NCI-H1105 (cell line): ENCODE measurements at regions not wholly inside any gene's neighbourhood (a gene's known extent, or its start where the extent isn't known, plus 50 kb on each side); places are given as distances from the start of the nearest gene placed in this dataset.

Experiments
- DNase-seq: peaks from one replicate; lab custom pipeline; 2025; lab: John Stamatoyannopoulos, UW

DNA sequence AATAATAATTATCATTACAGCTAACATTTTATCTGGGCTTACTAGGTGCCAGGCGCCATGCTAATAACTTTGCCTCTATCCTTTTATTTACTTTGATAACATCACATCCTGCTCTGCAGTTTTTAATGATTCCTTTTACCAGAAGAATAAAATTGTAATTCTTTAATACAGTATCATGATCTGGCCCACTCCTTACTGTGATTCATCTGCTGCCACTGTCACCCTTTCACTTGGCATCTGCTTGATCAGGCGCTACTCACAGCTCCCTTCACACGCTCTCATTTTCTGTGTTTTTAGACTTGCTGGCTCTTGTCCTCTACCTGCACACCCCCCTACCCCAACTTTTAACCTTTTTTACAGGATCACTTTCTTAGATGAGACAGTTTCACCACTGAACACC lies 167.5 kb downstream of the NTMT2 start:
- DNase-seq, result no peak

DNA sequence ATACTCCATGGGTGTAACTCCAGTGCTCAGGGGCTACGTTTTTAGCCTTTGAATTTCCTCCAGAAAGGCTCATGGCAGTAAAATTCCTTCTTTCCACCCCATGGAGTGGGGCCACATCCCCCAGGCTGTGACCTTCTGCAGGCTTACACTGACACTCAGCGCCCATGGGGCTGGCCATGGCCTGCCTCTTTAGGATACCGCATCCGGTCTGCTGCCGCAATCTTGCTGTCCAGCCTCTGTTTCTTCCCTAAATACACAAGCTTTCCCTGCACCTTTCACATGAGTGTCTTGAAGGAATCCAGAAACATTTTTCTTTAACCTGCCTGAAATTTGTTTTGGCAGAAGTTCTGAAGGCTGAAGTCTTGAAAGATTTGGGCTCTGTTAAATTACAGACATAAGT lies 170.5 kb downstream of the NTMT2 start:
- no peak for DNase-seq

DNA sequence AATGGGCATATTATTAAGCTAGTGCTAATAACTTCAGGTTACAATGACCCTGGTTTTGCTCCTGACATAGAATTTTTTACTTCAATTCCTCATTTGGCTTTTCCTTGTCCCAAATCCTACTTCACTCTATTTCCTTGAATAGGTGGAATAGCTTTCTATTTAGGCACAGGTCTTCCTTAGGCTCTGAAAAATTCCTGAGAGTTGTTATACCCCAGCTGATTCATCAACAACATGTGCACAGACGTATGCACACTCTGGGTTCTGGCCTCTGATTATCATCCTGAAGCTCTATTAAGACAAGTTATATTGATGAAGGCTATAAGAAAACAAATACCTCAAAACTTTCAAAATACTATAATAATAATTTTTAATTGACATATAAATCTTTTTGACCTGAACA lies 172.4 kb downstream of the NTMT2 start:
- no peak for DNase-seq

DNA sequence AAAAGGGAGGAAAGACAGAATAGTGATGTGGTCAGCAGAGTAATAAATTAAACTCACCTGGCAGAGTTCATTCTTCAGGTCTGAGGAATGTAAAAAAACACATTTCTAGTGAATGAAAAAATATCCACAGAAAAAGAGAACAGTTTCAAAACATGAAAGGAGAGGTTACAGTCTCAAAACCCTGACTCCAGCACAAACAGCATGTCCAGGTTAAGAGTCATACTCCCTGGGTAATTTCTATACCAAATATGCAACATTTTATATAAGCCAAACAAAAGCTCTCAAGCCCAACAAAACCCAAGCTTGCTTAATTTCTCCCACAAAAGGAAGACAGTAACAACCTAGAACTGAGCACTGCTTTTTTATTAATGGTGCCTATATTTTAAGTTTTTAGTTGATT lies 173.0 kb downstream of the NTMT2 start:
- no peak for DNase-seq

DNA sequence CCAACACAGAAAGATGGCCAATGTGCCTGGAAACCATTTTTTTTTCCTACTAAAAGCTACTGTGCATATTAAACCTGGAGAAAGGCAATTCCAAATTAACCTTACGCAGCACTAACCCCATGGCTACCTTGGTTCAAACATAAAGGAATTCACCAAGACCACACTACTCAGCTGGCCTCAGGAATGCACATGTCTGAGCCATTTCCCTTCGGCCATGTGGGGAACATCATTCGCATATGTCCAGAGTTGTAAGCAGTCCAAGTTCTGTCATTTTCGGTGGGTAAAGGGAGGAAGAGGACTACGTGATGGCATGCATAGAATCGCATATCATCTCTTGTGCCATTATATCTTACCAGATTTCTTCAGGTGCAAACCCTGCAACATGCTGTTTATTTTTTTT lies 175.4 kb downstream of the NTMT2 start:
- no peak for DNase-seq

DNA sequence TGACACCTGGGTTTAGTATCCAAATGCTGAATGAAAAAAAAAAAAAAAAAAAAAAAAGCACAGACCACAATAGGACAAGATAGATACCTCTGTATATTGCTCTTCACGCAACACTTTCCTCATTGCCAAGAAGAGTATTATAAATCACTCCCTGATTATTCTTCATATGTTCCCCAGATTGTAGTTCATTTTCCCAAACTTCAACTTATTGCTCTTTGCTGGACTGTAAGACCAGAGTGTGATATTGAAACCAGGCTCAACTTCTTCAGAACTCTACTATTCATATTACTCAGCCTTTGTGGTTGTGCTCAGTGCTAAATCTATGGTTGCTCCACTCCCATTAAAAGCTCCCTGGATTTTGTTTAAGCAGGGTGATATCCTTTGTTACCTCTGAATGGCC lies 180.4 kb downstream of the NTMT2 start:
- no peak for DNase-seq

DNA sequence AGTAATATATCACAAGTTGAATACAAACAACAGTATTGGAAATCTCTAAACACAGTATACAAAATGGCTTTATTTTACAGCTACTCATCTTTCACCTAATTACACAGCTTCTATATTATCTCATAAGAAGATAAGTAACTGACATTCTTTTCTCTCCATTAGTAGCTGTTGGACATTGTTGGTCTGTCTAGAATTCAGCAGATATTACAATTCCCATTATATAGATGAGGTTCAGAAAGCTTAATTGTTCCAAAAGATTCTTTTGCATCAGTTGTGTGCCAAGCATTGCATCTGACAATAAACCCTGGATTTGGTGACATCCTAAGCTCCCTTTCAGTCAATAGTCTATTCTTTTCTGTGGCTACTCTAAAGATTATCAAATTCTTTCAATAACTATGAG lies 187.0 kb downstream of the NTMT2 start:
- no peak for DNase-seq

DNA sequence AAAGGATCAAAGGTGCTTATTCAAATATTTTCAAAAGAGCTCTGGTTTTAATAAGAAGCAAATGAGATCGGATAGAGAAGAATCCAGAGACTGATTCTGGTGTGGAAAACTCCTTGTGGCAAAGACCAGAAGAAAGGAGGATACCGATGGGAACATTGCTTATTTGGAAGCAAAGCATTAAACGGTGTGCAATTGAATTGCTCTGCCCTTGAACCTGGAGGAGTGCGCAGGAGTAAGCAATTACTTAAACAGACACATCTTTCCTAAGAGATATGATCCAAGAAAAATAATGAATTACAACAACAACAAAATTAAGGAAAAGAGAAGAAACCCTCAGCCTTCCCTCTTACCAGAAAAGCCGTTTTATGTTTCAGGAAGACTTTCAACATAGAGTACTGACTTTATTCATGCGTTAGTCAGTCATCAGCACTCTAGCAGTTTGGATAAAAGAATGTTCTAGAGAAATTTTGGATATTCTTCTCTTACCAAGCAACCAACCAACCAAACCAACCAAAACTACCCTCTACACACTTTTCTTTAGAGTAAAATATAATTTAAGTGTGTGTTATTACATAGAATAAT lies 191.7 kb downstream of the NTMT2 start:
- no peak for DNase-seq

DNA sequence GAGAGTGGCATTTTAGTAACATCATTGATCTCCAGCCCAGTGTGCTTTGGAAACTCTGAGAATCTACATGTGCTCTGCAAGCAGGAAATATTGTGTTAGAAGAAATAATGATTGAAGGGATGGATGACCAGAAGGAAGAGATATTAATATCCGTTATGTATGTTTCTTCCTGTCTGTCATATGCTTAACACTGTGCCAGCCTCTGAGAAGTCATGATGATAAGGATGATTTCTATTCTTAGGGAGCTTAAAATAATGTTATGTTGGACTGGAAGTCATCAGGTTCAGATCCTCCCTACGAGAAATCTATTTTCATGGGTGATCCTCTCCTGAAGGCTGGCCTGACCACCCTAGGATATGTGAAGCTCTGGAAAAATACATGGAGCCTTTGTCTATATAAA lies 192.4 kb upstream of the GORAB start:
- no peak for DNase-seq

DNA sequence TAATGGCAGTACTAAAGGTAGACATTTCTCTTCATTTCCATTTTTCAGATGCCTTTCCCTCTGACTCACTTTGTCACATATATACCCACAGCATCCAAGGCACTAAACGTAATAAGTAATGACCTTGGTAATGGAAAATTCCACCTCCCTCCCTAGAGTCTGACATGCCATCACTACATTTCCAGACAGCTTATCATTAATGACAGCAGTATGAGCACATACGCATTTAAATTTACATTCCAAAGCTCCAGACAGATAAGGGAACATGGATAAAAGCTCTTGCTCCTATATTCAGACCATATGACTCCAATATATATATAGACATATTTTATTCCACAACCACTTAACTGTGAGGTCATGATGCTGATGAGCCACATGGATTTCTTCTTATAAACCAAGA lies 191.7 kb upstream of the GORAB start:
- no peak for DNase-seq

DNA sequence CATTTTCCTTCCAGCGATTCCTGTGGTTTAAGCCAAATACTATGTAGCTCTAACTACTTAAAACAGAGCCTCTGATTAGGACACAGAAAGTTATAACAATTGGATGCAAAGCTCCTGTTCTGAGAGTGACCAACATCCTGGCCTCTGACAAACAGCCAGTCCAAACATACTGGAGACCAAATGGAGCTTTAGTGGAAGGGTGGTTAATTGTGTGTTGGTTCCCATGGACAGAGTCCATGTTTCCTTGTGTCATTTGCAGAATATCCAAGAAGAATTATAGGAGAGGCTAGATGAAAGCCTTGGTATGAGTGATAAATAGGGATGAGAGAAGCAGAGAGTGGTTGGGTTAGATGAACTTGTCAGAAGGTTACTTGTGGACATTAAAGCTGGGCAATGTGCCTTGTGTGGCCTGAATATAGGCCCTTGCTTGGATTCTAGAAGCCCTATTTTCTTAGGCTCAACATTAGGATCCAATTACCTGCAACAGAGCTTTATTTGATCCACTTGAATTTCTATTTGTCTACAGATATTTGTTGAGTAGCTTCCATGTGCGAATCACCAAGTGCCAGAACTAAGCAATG lies 180.5 kb upstream of the GORAB start:
- no peak for DNase-seq

DNA sequence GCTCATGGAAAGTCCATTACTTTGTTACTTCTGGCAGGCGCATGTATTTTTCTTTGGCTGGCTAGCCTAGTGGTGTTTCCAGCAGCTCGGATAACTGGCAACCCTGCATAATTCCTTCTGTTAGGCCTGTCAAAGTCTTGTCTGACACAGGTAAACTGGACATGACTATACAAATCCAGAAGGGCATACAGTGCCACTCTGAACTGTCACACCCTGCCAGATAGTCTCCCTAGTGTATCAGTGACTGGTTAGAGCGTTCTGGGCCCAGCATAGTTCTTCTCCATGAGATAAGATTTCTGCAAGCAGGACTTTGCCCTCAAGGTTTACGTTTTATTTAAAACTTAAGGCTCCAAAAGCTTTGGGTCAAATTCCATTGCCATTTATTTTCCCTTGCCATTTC lies 177.7 kb upstream of the GORAB start:
- no peak for DNase-seq

DNA sequence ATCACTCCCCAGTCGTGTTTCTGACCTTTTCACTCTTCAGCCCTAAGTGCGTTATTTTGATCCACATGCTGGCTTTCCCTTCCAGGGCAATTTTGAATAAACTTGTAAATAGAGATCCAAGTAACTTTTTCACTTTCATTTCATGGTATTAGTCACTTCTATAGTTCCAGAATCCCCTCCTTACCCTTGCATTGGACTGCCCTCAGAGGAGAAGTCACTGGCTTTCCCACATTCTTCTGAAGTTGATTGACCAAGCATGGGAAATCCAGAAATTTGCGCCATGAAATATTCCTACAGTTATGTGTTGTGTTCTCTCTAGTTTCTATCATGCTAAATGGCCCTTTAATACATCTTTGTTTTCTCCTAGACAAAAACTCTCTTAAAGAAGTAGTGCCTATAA lies 177.3 kb upstream of the GORAB start:
- DNase-seq, result no peak

DNA sequence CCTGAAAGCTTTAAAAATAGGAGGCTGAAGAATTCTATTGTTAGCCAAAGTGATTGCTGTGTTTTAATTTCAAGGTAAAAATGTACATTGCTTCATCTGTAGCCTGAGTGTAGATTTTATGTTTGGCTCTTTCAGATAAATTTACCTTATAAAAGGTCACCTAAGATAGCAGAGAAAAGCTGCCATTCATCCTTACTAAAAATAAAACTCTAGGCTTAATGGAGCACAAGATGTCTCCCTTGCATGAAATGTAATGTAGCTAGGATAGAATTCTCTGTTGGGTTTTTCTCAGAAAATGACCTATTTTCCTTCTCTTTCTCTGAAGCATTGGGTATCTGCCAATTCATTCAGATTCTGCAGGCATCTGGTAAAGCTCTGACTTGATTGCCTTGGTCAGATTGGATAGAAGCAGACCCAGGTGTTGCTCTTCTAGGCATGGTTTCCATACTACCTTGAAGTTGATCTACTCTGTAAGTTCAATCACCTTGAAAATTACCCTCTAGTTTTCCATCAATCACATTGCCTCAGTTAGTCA lies 176.6 kb upstream of the GORAB start:
- no peak for DNase-seq

DNA sequence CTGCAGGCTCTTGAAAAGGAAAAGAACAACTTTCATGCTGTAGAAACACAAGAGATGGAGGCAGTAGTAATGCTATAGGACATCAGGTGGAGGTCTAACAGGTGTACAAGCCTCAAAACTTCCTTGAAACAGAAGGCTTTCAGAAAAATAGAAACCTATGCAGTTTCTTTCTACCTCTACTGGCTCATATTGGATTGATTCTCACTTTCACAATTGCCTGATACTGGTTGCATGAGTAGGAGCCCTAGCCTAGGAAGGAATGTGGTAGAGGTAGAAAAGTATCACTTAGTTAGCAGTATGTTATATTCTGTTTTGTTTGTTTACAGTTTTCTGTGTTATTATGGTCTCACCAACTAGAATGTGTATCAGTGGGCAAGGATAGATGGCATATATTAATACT lies 175.4 kb upstream of the GORAB start:
- no peak for DNase-seq

DNA sequence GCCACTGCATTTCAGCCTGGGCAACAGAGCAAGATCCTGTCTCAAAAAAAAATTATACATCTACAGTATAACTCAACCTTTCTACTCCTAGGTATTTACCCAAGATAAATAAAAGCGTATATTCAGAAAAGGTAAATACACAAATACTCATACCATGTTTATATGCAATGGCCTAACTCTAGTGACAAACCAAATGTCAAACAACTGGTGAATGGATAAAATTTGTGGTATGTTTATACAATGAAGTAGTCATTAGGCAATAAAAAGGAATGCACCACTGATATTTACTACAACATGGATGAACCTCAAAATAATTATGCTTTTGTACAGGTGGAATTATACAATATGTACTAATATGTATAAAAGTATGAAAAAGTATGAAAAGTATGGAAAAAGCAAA lies 174.2 kb upstream of the GORAB start:
- no peak for DNase-seq

DNA sequence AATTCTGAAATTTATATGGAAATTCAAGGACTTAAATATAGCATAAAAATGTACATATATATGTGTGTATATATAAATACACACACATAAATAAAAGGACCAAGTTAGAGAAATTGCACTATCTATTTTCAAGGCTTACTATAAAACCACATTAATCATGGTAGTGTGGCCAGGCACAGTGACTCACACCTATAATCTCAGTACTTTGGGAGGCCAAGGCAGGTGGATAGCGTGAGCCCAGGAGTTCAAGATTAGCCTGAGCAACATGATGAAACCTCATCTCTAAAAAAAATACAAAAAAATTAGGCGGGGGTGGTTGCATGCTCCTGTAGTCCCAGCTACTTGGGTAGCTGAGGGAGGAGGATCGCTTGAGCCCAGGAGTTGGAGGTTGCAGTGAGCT lies 171.4 kb upstream of the GORAB start:
- no peak for DNase-seq

DNA sequence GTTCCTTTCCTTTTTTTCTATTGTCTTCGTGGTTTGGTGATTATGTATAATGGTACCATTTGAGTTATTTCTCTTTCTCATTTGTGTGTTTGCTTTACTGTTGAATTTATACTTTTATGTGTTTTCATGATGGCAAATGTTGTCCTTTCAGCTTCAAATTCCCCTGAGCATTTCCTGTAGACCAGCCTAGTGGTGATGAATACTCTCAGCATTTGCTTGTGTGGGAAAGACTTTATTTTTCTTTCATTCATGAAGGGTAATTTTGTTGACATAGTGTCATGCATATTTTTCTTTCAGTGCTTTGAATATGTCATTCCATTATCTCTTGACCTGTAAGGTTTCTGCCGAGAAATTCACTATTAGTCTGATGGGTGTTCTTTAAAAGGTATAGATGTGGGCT lies 166.6 kb upstream of the GORAB start:
- DNase-seq, result no peak

DNA sequence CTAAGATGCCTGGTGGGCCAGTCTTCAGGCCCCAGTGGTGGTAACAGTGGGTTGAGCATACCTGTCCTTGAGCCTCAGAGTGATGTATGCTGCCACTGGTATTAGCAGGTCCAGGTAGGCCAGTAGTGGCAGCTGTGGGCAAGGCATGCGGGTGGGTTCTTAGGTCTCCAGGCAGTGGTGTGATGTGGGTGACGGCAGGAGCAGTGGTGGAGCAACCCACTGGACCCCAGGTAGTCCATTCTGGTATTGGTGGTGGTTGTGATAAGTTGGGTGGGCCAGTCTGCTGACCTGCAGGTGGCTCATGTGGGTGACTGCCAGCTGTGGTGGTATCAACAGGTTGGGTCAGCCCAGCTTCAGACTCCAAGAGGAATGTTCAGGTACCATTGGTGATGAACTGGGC lies 165.0 kb upstream of the GORAB start:
- no peak for DNase-seq

DNA sequence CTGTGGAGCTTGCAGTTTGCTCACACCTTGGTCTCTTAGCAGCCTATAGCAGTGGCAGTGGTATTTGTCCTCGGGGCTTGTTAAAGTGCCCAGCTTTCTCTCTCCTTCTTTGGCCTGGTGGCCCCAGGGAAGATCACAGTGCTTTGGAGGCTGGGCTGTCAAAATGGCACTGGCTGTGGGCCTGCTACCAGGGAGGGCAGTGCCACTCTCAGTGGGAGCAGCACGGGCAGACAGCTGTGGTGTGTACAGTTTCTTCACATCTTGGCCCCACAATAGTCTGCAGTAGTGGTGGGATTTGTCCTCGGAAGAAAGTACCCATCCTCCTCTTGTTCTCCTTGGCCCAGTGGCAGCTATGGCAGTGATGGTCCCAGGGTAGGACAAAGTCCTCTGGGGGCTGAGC lies 164.4 kb upstream of the GORAB start:
- no peak for DNase-seq

DNA sequence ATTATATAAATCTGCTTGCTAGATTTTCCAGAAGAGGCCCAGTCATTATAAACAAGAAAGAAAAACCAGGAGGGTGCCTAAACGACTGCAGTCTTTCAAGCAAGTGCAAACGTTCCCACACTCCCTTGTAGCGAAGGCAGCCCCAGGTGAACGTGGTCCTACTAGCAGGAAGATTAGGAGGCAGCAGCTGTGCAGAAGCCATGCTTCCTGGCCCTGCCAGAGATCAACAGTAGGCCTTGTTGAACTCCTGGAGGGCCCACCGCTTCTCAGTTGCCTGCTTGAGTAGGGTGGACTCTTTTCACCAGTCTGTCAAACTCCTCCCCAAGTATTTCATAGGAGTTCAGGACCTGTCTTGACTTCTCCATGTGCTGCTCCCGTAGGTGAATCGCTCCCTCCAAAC lies 163.0 kb upstream of the GORAB start:
- no peak for DNase-seq

DNA sequence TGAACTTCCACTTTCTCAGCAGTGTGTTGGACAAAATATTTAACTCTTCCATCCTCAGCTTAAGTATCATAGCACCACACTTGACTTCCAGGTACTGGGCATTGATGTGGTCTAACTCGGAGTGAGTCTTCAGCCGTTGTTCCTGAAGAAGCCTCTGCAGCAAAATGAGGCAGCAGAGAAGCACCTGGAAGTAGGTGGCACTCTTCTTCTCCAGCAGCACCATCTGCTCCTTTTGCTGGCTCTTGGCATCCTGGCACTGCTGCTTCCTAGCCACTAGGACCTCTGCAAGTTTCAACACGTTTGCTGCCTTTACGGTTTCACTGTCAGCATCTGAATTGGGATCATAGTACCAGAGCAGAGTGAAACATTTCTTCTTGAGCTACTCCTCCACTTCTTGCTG lies 162.5 kb upstream of the GORAB start:
- DNase-seq, result no peak

DNA sequence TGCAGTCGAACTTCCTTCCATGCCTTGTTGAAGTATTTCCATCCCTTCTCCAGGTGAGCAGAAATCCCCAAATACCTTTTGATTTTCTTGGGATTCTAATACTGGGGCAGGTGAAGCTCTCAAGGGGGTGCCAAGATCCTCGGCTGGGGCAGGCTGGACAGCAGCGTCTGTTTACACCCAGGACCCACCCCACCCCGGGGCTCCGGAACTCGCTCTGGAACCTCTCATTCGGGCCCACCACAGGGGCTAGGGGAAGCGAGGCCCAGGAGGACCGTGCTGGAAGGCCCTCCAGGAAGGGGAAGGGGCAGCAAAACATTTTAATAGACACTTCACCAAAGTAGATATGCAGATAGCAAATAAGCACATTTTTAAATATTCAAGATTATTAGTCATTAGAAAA lies 161.9 kb upstream of the GORAB start:
- DNase-seq, result no peak

DNA sequence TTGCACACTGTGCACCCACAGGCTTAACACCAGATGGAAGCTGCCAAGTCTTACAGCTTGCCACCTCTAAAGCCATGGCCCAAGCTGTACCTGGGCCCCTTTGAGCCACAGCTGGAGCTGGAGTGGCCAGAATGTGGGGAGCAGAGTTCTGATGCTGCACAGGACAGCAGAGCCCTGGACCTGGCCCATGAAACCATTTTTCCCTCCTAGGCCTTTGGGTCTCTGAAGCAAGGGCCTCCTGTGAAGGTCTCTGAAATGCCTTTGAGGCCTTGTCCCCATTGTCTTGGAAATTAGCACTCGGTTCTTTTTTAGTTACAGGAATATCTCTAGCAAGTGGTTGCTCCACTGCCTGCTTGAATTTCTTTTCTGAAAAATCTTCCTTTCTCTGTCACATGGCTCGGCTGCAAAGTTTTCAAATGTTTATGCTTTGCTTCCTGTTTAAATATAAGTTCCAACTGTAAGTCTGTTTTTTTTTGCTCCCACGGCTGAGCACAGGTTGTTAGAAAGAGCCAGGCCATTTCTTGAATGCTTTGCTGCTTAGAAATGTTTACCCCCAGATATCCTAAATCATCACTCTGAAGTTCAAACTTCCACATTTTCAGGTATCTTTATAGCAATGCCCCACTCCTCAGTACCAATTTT lies 156.8 kb upstream of the GORAB start:
- no peak for DNase-seq
